B cell (primary cell): ENCODE measurements at regions not wholly inside any gene's neighbourhood (a gene's known extent, or its start where the extent isn't known, plus 50 kb on each side); places are given as distances from the start of the nearest gene placed in this dataset.

ENCODE experiments used
- CTCF ChIP-seq: fragments of 200-600 bp; IDR thresholded peaks from one replicate; pipeline ENCODE4 v1.8.0; 2022; ENCODE audit warnings: antibody characterized with exemption, mild to moderate bottlenecking
- EZH2 ChIP-seq: IDR thresholded peaks from 2 replicates; pipeline ENCODE4 v1.6.1; 2012; ENCODE audit warnings: borderline replicate concordance, low read depth, mild to moderate bottlenecking, moderate library complexity, low read length; ENCODE audit not compliant: insufficient read depth, poor library complexity, severe bottlenecking

- TF ChIP-seq CTCF = no peak
- TF ChIP-seq EZH2 = no peak
Observed at GRCh38 chr11:31919175-31919574, 108.1 kb upstream of the PAX6 start.
